ENCODE measurements at regions not wholly inside any gene's neighbourhood (a gene's known extent, or its start where the extent isn't known, plus 50 kb on each side); places are given as distances from the start of the nearest gene placed in this dataset.

DNA sequence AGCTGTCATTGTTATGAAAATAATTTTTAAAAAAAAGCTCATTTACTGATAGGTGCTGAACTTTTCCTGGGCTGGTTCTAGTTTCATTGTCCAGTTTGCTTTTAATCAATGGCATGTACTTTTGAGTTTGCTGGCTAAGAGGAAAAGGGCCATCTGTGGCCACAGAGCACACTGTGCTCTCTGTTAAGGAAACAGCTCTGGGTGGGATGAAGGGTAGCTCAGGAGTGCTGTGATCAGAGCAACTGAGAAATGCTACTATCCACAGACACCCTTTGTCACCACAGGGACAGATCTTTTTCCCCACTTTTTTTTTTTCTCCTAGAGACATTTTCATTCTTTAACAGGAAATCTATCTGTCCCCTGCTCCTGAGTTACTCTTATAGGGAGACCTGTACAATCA is 387.1 kb upstream of the PRICKLE1 start:
- H3K27ac ChIP-seq = no peak overlapping the region
- POLR2A ChIA-PET (ENCODE audit: low non-redundant PET) = no interaction called here
- CTCF ChIA-PET = interaction anchor here (0.5 to 1.1 kb wide), 2 partner anchors 8 to 45 kb away, joined by 3 to 4 read pairs; no protein-coding TSS in a partner anchor
- TF ChIP-seq CTCF (conservative IDR thresholded peaks at IDR 0.05; ENCODE audit: low read depth) = no peak
- no peak for DNase-seq (ENCODE audit: low spot score)

- POLR2A ChIA-PET (ENCODE audit: low non-redundant PET) = no interaction called here
- TF ChIP-seq CTCF (conservative IDR thresholded peaks at IDR 0.05; ENCODE audit: low read depth) = no peak
- H3K27ac ChIP-seq = no peak overlapping the region
- CTCF ChIA-PET = interaction anchor here (0.6 kb wide), 2 partner anchors 120 to 1115 kb away, joined by 4 read pairs; no protein-coding TSS in a partner anchor
- DNase-seq (ENCODE audit: low spot score) = no peak
Observed at GRCh38 chr12:42976122-42976521, 386.6 kb upstream of the PRICKLE1 start.

DNA sequence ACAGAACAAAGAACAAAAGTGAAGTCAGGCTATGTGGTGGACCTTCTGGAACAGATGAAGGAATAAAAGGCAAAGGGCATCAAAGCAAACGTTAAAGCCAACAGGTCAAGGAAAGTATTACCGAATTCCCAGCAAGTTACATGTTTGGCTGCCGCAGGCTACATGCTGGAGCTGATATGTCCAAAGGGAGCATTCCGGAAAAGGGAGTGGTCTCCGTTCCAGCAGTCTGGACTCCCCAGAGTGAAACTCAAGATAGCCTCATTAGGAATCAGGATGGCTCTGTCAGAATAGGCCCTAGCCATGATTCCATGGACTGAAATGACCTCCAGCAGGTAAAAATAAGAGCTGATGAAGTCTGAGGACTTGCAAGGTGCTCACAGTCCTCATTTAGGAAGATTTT is 379.8 kb upstream of the PRICKLE1 start:
- no peak overlapping the region for H3K27ac ChIP-seq
- ChIA-PET CTCF (no interaction called here), POLR2A (ENCODE audit: low non-redundant PET) (no interaction called here)
- no peak for TF ChIP-seq CTCF (conservative IDR thresholded peaks at IDR 0.05; ENCODE audit: low read depth)
- no peak for DNase-seq (ENCODE audit: low spot score)

DNA sequence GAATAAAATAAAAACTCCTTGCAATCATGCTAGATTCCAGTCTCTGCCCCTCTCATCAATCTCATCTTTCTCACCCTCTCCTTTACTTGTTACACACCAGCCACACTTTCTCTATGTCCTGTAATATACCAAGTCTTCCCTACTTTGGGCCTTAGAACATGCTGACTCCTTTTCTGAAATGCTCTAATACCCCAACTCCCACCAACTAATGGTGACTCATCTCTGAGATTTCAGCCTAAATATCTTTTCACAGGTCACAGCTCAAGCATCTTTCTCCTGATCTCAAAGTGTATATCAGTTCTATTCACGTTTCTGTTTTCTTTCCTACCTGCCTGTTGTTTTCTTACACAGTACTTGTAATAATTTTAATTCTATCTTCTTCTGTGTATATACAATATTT is 378.9 kb upstream of the PRICKLE1 start:
- DNase-seq (ENCODE audit: low spot score) = no peak
- CTCF ChIA-PET = interaction anchor here (0.7 to 1.0 kb wide), 2 partner anchors 9 to 27 kb away, joined by 3 to 4 read pairs; no protein-coding TSS in a partner anchor
- POLR2A ChIA-PET (ENCODE audit: low non-redundant PET) = no interaction called here
- no peak for TF ChIP-seq CTCF (conservative IDR thresholded peaks at IDR 0.05; ENCODE audit: low read depth)
- H3K27ac ChIP-seq = no peak overlapping the region

- no peak overlapping the region for H3K27ac ChIP-seq
- ChIA-PET CTCF (interaction anchor here (1.0 kb wide), 1 partner anchor 9 kb away, joined by 4 read pairs; no protein-coding TSS in a partner anchor), POLR2A (ENCODE audit: low non-redundant PET) (no interaction called here)
- no peak for TF ChIP-seq CTCF (conservative IDR thresholded peaks at IDR 0.05; ENCODE audit: low read depth)
- no peak for DNase-seq (ENCODE audit: low spot score)
Observed at GRCh38 chr12:42967850-42968249, 378.3 kb upstream of the PRICKLE1 start.

DNA sequence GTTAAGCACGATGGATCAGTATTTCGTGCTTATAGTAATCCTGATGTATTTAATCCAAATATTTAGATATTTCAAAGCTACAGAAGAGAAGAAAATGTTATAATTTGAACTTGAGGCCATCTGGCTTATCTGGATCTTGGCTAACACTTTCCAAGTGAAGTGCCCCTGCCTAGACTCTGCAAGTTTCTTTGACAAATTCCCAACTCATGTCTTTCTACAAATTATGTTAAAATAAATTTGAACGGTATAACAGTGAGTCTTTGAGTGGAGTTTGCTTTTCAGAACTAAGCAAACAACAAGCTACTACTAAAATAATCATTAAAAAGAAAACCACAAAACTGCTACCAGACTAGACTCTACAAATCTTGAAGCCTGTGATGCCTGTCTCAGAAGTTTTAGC is 374.4 kb upstream of the PRICKLE1 start:
- DNase-seq (ENCODE audit: low spot score) = no peak
- ChIA-PET CTCF (no interaction called here), POLR2A (ENCODE audit: low non-redundant PET) (no interaction called here)
- TF ChIP-seq CTCF (conservative IDR thresholded peaks at IDR 0.05; ENCODE audit: low read depth) = no peak
- no peak overlapping the region for H3K27ac ChIP-seq

GRCh38 chr12:42962384-42962783 is 372.8 kb upstream of the PRICKLE1 start:
- DNase-seq (ENCODE audit: low spot score) = no peak
- CTCF ChIA-PET = no interaction called here
- POLR2A ChIA-PET (ENCODE audit: low non-redundant PET) = no interaction called here
- no peak overlapping the region for H3K27ac ChIP-seq
- TF ChIP-seq CTCF (conservative IDR thresholded peaks at IDR 0.05; ENCODE audit: low read depth) = no peak
